MV-4-11 (cell line): ENCODE measurements at regions not wholly inside any gene's neighbourhood (a gene's known extent, or its start where the extent isn't known, plus 50 kb on each side); places are given as distances from the start of the nearest gene placed in this dataset.
A peak's percentile ranks its signal among the peaks of the same experiment; 100 is the strongest.

ENCODE experiments used
- DNase-seq: peaks from one replicate; lab custom pipeline; 2025; lab: John Stamatoyannopoulos, UW

- DNase-seq = no peak
Observed at GRCh38 chr9:630817-631216, 210.7 kb upstream of the DMRT1 start.

- DNase-seq = peak; percentile 58
Observed at GRCh38 chr9:631596-631995, 209.9 kb upstream of the DMRT1 start.

- DNase-seq = no peak
Observed at GRCh38 chr9:633461-633860, 208.0 kb upstream of the DMRT1 start.

GRCh38 chr9:636931-637591, 204.4 kb upstream of the DMRT1 start:
- no peak for DNase-seq

- no peak for DNase-seq
Observed at GRCh38 chr9:638152-638551, 203.3 kb upstream of the DMRT1 start.

- peak; percentile 46 for DNase-seq
Observed at GRCh38 chr9:642014-642413, 199.5 kb upstream of the DMRT1 start.

- peak; percentile 48 for DNase-seq
Observed at GRCh38 chr9:643966-644365, 197.5 kb upstream of the DMRT1 start.

GRCh38 chr9:647522-647921, 194.0 kb upstream of the DMRT1 start:
- no peak for DNase-seq

GRCh38 chr9:649128-650074, 192.1 kb upstream of the DMRT1 start:
- no peak for DNase-seq

GRCh38 chr9:650362-650761, 191.1 kb upstream of the DMRT1 start:
- DNase-seq = peak; percentile 45

GRCh38 chr9:651371-651770, 190.1 kb upstream of the DMRT1 start:
- no peak for DNase-seq

GRCh38 chr9:652914-653313, 188.6 kb upstream of the DMRT1 start:
- no peak for DNase-seq

- DNase-seq = no peak
Observed at GRCh38 chr9:653421-653820, 188.1 kb upstream of the DMRT1 start.

- no peak for DNase-seq
Observed at GRCh38 chr9:653856-654387, 187.6 kb upstream of the DMRT1 start.

- DNase-seq = no peak
Observed at GRCh38 chr9:655875-656274, 185.6 kb upstream of the DMRT1 start.

GRCh38 chr9:656926-657568, 184.4 kb upstream of the DMRT1 start:
- DNase-seq = peak; percentile 73

GRCh38 chr9:659286-659685, 182.2 kb upstream of the DMRT1 start:
- DNase-seq = no peak

- DNase-seq = peak; percentile 84
Observed at GRCh38 chr9:660227-660626, 181.3 kb upstream of the DMRT1 start.

- DNase-seq = no peak
Observed at GRCh38 chr9:663541-663940, 178.0 kb upstream of the DMRT1 start.

- no peak for DNase-seq
Observed at GRCh38 chr9:665296-665695, 176.2 kb upstream of the DMRT1 start.

- no peak for DNase-seq
Observed at GRCh38 chr9:671997-672396, 169.5 kb upstream of the DMRT1 start.

- DNase-seq = no peak
Observed at GRCh38 chr9:672851-673250, 168.6 kb upstream of the DMRT1 start.
